A549 (cell line): ENCODE measurements at regions not wholly inside any gene's neighbourhood (a gene's known extent, or its start where the extent isn't known, plus 50 kb on each side); places are given as distances from the start of the nearest gene placed in this dataset.

Source experiments
- ATAC-seq, 2 experiments: fragments of 200-7000 bp in 1 of 2; fragments of >200 bp in 1 of 2; cut with Nextera tagmentation in 1 of 2; cut with Tn5 transposase in 1 of 2; 3 replicates each; pipeline versions ENCODE4 v1.8.0 to v1.9.1; 2018 to 2020; ENCODE audit warnings: mild to moderate bottlenecking in 1 of 2, moderate library complexity in 1 of 2
- CTCF ChIA-PET: fragments of 300-600 bp; sonication (Branson Sonifier 250); formaldehyde crosslinking; extraction: SDS; loops from one replicate; lab custom pipeline; 2021; ENCODE audit warnings: antibody characterized with exemption, inconsistent platforms; lab: Yijun Ruan, JAX
- POLR2A ChIA-PET: fragments of 350-600 bp; formaldehyde crosslinking; extraction: SDS; loops from one replicate; lab custom pipeline; 2021; ENCODE audit warnings: antibody characterized with exemption, inconsistent platforms; lab: Yijun Ruan, JAX
- DNase-seq, 2 experiments: peaks; one replicate each; pipeline versions ENCODE4 v3.0.0 to v3.0.0-alpha.2; 2011 to 2016; ENCODE audit warnings: low read depth in 1 of 2, low spot score in 1 of 2
- FAIRE-seq: peaks from 2 replicates; lab custom pipeline; 2011; peaks lifted over from hg19 to GRCh38; lab: Jason Lieb, UNC
- H3K27ac ChIP-seq, 2 experiments: fragments of >200 bp; sonication (Bioruptor Twin); formaldehyde crosslinking; 3 replicates each; pipeline ENCODE4 v1.5.1; 2016 to 2017
- H3K4me1 ChIP-seq: fragments of >200 bp; sonication (Bioruptor Twin); formaldehyde crosslinking; 3 replicates; pipeline ENCODE4 v1.6.1; 2016
- H3K4me2 ChIP-seq: fragments of >200 bp; sonication (Bioruptor Twin); formaldehyde crosslinking; 3 replicates; pipeline ENCODE4 v1.6.1; 2016
- H3K4me3 ChIP-seq: fragments of >200 bp; sonication (Bioruptor Twin); formaldehyde crosslinking; 3 replicates; pipeline ENCODE4 v1.5.1; 2016
- H3K9me3 ChIP-seq: fragments of >200 bp; sonication (Bioruptor Twin); formaldehyde crosslinking; 3 replicates; pipeline ENCODE4 v1.6.1; 2016
- ATOH8 ChIP-seq: fragments of 250-450 bp; sonication (Bioruptor Pico); IDR thresholded peaks from 2 replicates; pipeline ENCODE4 v1.5.0; 2020; ENCODE audit warnings: low read depth, mild to moderate bottlenecking, moderate library complexity
- CBX2 ChIP-seq: fragments of 200-600 bp; sonication (generic); IDR thresholded peaks from 2 replicates; pipeline ENCODE4 v1.6.1; 2016; ENCODE audit warnings: low read depth, mild to moderate bottlenecking, borderline replicate concordance
- CBX8 ChIP-seq: fragments of 200-600 bp; sonication (generic); IDR thresholded peaks from 2 replicates; pipeline ENCODE4 v1.6.1; 2016
- CEBPB ChIP-seq, 2 experiments: fragments of >200 bp in 1 of 2; sonication (Bioruptor Twin) in 1 of 2; formaldehyde crosslinking in 1 of 2; IDR thresholded peaks; 2 replicates each; pipeline ENCODE4 v1.6.1; 2012 to 2016
- CHD4 ChIP-seq: fragments of 200-600 bp; sonication (generic); IDR thresholded peaks from 2 replicates; pipeline ENCODE4 v1.6.1; 2016; ENCODE audit warnings: antibody characterized with exemption, mild to moderate bottlenecking, borderline replicate concordance
- E2F6 ChIP-seq: IDR thresholded peaks from 2 replicates; pipeline ENCODE4 v1.6.1; 2012; ENCODE audit warnings: low read depth, borderline replicate concordance
- EP300 ChIP-seq, 2 experiments: fragments of >200 bp; sonication (Bioruptor Twin); formaldehyde crosslinking; IDR thresholded peaks; 2 replicates in 1 of 2; 3 replicates in 1 of 2; pipeline ENCODE4 v1.6.1; 2016 to 2017
- ESRRA ChIP-seq: fragments of 150-350 bp; IDR thresholded peaks from 2 replicates; pipeline ENCODE4 v1.6.1; 2014; ENCODE audit warnings: mild to moderate bottlenecking, low read length, borderline replicate concordance
- FOSB ChIP-seq: fragments of 250-450 bp; sonication (Bioruptor Pico); IDR thresholded peaks from 2 replicates; pipeline ENCODE4 v1.5.0; 2020; ENCODE audit warnings: mild to moderate bottlenecking, moderate library complexity
- FOXS1 ChIP-seq: fragments of 250-450 bp; sonication (Bioruptor Pico); IDR thresholded peaks from 2 replicates; pipeline ENCODE4 v1.5.0; 2020; ENCODE audit warnings: mild to moderate bottlenecking, moderate library complexity
- HES2 ChIP-seq: fragments of >200 bp; sonication (Bioruptor Twin); formaldehyde crosslinking; IDR thresholded peaks from 2 replicates; pipeline ENCODE4 v1.6.1; 2016
- HEYL ChIP-seq: fragments of 250-450 bp; sonication (Bioruptor Pico); IDR thresholded peaks from 2 replicates; pipeline ENCODE4 v1.8.0; 2021; ENCODE audit warnings: mild to moderate bottlenecking, moderate library complexity
- HMGXB4 ChIP-seq: fragments of 250-450 bp; sonication (Bioruptor Pico); IDR thresholded peaks from 2 replicates; pipeline ENCODE4 v1.5.0; 2021; ENCODE audit warnings: mild to moderate bottlenecking, moderate library complexity, borderline replicate concordance
- HOXB13 ChIP-seq: fragments of 250-450 bp; sonication (Bioruptor Pico); IDR thresholded peaks from 2 replicates; pipeline ENCODE4 v1.5.0; 2020; ENCODE audit warnings: low read depth, mild to moderate bottlenecking, moderate library complexity
- JUNB ChIP-seq: fragments of >200 bp; sonication (Bioruptor Twin); formaldehyde crosslinking; IDR thresholded peaks from 2 replicates; pipeline ENCODE4 v1.6.1; 2016
- KDM1A ChIP-seq: fragments of 200-600 bp; sonication (generic); IDR thresholded peaks from 2 replicates; pipeline ENCODE4 v1.6.1; 2016; ENCODE audit warnings: low read depth, mild to moderate bottlenecking
- MYC ChIP-seq: IDR thresholded peaks from 2 replicates; pipeline ENCODE4 v1.6.1; 2012; ENCODE audit warnings: mild to moderate bottlenecking, inconsistent platforms, low read length, improper control_type of control experiment, borderline replicate concordance
- NFE2L2 ChIP-seq: fragments of 150-350 bp; conservative IDR thresholded peaks from 2 replicates; pipeline ENCODE4 v1.6.1; 2014; ENCODE audit warnings: low read length
- NPAS2 ChIP-seq: fragments of 250-450 bp; sonication (Bioruptor Pico); IDR thresholded peaks from 2 replicates; pipeline ENCODE4 v1.8.0; 2022; ENCODE audit warnings: mild to moderate bottlenecking, moderate library complexity, borderline replicate concordance
- RARB ChIP-seq: fragments of 250-450 bp; sonication (Bioruptor Pico); IDR thresholded peaks from 2 replicates; pipeline ENCODE4 v1.8.0; 2021; ENCODE audit warnings: mild to moderate bottlenecking, moderate library complexity
- RCOR1 ChIP-seq: fragments of 150-350 bp; IDR thresholded peaks from 2 replicates; pipeline ENCODE4 v1.6.1; 2014; ENCODE audit warnings: antibody characterized with exemption, low read length, low read depth
- ZC3H11A ChIP-seq: fragments of 450-650 bp; IDR thresholded peaks from 2 replicates; pipeline ENCODE4 v1.6.1; 2014; ENCODE audit warnings: antibody characterized with exemption, mild to moderate bottlenecking
- ZSCAN20 ChIP-seq: fragments of 250-450 bp; sonication (Bioruptor Pico); IDR thresholded peaks from 2 replicates; pipeline ENCODE4 v1.8.0; 2022; ENCODE audit warnings: mild to moderate bottlenecking, moderate library complexity
- WGBS: methylation state at CpG from one replicate; pipeline ENCODE4 v1.1.6; 2017; ENCODE audit errors: missing lambda C conversion rate; 5-methylcytosine and 5-hydroxymethylcytosine counted together
- TF ChIP-seq, protein P1 (sequence below): fragments of >200 bp; sonication (Bioruptor Twin); formaldehyde crosslinking; IDR thresholded peaks from 3 replicates; pipeline ENCODE4 v1.6.1; 2016
- TF ChIP-seq, protein P2 (sequence below): fragments of >200 bp; sonication (Bioruptor Twin); formaldehyde crosslinking; IDR thresholded peaks from 3 replicates; pipeline ENCODE4 v1.5.1; 2016
- TF ChIP-seq, protein P3 (sequence below): IDR thresholded peaks from 2 replicates; pipeline ENCODE4 v1.6.1; 2012

GRCh38 chr11:105298174-105298573, 158.6 kb upstream of the CARD18 start:
- POLR2A ChIA-PET: no interaction called here
- CTCF ChIA-PET: interaction anchor here (0.5 kb wide), 1 partner anchor 190 kb away, joined by 3 read pairs; no protein-coding TSS in a partner anchor
- no peak for FAIRE-seq
- 54% methylated on average over 2 of the region's 2 CpGs for WGBS
- Histone ChIP-seq H3K27ac (no peak overlapping the region), H3K4me2 (no peak overlapping the region), H3K4me1 (no peaks in the 10 kb centered on the region), H3K9me3 (no peaks in the 10 kb centered on the region), H3K4me3 (no peak overlapping the region)
- no peak for DNase-seq
- no peak for ATAC-seq
- TF ChIP-seq NFE2L2 (no peak), ESRRA (no peak), E2F6 (no peak), HEYL (no peak), FOSB (no peak), CBX2 (no peak), KDM1A (no peak), ZSCAN20 (CRISPR knock-in tag) (no peak), HOXB13 (CRISPR knock-in tag) (no peak), JUNB (no peak), EP300 (IDR thresholded peaks at IDR 0.05) (no peak), RCOR1 (no peak), MYC (no peak), CBX8 (no peak), RARB (CRISPR knock-in tag) (no peak), CEBPB (IDR thresholded peaks at IDR 0.05) (no peak), ZC3H11A (no peak), NPAS2 (CRISPR knock-in tag) (no peak), HMGXB4 (CRISPR knock-in tag) (no peak)
- TF ChIP-seq, protein P1, sequence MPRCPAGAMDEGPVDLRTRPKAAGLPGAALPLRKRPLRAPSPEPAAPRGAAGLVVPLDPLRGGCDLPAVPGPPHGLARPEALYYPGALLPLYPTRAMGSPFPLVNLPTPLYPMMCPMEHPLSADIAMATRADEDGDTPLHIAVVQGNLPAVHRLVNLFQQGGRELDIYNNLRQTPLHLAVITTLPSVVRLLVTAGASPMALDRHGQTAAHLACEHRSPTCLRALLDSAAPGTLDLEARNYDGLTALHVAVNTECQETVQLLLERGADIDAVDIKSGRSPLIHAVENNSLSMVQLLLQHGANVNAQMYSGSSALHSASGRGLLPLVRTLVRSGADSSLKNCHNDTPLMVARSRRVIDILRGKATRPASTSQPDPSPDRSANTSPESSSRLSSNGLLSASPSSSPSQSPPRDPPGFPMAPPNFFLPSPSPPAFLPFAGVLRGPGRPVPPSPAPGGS: no peak

GRCh38 chr11:105297463-105297862, 157.9 kb upstream of the CARD18 start:
- FAIRE-seq (no peak), DNase-seq (no peak), ATAC-seq (no peak)
- H3K27ac ChIP-seq: no peak overlapping the region
- ChIA-PET POLR2A (no interaction called here), CTCF (no interaction called here)
- no peak overlapping the region for H3K4me2 ChIP-seq
- no peaks in the 10 kb centered on the region for H3K4me1 ChIP-seq
- TF ChIP-seq, protein P2, sequence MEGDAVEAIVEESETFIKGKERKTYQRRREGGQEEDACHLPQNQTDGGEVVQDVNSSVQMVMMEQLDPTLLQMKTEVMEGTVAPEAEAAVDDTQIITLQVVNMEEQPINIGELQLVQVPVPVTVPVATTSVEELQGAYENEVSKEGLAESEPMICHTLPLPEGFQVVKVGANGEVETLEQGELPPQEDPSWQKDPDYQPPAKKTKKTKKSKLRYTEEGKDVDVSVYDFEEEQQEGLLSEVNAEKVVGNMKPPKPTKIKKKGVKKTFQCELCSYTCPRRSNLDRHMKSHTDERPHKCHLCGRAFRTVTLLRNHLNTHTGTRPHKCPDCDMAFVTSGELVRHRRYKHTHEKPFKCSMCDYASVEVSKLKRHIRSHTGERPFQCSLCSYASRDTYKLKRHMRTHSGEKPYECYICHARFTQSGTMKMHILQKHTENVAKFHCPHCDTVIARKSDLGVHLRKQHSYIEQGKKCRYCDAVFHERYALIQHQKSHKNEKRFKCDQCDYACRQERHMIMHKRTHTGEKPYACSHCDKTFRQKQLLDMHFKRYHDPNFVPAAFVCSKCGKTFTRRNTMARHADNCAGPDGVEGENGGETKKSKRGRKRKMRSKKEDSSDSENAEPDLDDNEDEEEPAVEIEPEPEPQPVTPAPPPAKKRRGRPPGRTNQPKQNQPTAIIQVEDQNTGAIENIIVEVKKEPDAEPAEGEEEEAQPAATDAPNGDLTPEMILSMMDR: no peak
- TF ChIP-seq, protein P3, sequence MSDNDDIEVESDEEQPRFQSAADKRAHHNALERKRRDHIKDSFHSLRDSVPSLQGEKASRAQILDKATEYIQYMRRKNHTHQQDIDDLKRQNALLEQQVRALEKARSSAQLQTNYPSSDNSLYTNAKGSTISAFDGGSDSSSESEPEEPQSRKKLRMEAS: no peak
- no peak for TF ChIP-seq HES2
- TF ChIP-seq ATOH8 (CRISPR knock-in tag): no peak
- TF ChIP-seq CBX8: no peak
- TF ChIP-seq E2F6: no peak
- TF ChIP-seq FOXS1 (CRISPR knock-in tag): no peak
- TF ChIP-seq CHD4: no peak
- H3K4me3 ChIP-seq: no peak overlapping the region
- no peaks in the 10 kb centered on the region for H3K9me3 ChIP-seq
- WGBS: 28% methylated on average over 2 of the region's 2 CpGs
